PFSK-1 (cell line): ENCODE measurements at regions not wholly inside any gene's neighbourhood (a gene's known extent, or its start where the extent isn't known, plus 50 kb on each side); places are given as distances from the start of the nearest gene placed in this dataset.

Experiments used
- FOXP2 ChIP-seq: optimal IDR thresholded peaks from 2 replicates; pipeline ENCODE3; 2011; ENCODE audit warnings: borderline replicate concordance, control low read depth, inconsistent platforms; ENCODE audit not compliant: insufficient read depth; ENCODE audit errors: extremely low read length, extremely low read depth
- POLR2AphosphoS5 ChIP-seq: IDR thresholded peaks from 2 replicates; pipeline ENCODE4 v1.6.1; 2012; ENCODE audit warnings: low read depth, mild to moderate bottlenecking, control low read depth, low read length, moderate library complexity
- SIN3A ChIP-seq: IDR thresholded peaks from 2 replicates; pipeline ENCODE4 v1.6.1; 2012; ENCODE audit warnings: mild to moderate bottlenecking, low read length, moderate library complexity, borderline replicate concordance; ENCODE audit not compliant: insufficient read depth
- TAF1 ChIP-seq: IDR thresholded peaks from 2 replicates; pipeline ENCODE4 v1.6.1; 2012; ENCODE audit warnings: low read length, control low read depth, borderline replicate concordance; ENCODE audit not compliant: insufficient read depth
- TF ChIP-seq, protein P1 (sequence below), 2 experiments: IDR thresholded peaks; 2 replicates each; pipeline versions ENCODE4 v1.6.1 to v1.8.0; 2011 to 2012; ENCODE audit warnings: low read depth in 2 of 2, low read length in 2 of 2, control low read depth in 1 of 2, inconsistent platforms in 1 of 2, mild to moderate bottlenecking in 1 of 2, moderate library complexity in 1 of 2; ENCODE audit not compliant: insufficient read depth in 1 of 2

DNA sequence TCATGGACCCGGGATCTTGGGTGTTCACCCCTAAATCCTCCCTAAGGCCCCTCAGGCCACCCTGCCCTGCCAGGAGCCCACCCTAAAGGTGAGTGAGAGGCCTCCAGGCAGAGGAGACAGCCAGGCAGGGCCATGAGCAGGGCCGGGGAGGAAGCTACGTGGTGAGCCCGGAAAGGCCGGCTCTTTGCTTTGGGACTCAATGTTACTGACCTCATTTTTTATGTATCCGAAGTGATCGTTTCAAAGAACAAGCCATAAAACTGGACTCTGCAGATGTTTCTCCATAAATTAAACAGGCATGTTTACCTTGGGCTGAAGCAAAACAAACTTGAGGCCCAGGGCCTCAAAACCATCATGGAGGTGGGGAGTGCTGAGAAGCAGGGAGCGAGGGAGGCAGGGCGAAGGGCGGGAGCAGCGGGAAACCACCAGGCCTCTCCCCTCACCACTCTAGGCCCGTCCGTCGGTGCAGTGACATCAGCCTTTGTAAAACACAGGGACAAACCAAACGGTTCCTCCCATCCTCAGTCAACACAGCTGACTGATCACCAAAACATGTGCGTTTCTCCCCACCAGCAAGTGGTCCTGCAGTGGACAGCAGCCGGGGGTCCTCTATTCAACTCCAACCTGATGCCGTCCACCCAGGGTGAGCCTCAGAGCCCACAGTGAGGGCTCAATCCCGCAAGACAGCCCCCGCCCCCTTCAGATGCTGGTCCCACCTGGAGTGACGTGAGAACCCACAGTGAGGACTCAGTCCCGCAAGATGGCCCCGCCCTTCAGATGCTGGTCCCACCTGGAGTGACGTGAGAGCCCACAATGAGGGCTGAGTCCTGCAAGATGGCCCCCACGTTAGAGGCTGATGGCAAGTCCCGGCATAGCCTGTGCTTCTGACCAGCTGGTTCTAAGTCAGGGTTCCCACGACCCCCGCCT lies 102.9 kb upstream of the LRPAP1 start:
- TF ChIP-seq, protein P1, sequence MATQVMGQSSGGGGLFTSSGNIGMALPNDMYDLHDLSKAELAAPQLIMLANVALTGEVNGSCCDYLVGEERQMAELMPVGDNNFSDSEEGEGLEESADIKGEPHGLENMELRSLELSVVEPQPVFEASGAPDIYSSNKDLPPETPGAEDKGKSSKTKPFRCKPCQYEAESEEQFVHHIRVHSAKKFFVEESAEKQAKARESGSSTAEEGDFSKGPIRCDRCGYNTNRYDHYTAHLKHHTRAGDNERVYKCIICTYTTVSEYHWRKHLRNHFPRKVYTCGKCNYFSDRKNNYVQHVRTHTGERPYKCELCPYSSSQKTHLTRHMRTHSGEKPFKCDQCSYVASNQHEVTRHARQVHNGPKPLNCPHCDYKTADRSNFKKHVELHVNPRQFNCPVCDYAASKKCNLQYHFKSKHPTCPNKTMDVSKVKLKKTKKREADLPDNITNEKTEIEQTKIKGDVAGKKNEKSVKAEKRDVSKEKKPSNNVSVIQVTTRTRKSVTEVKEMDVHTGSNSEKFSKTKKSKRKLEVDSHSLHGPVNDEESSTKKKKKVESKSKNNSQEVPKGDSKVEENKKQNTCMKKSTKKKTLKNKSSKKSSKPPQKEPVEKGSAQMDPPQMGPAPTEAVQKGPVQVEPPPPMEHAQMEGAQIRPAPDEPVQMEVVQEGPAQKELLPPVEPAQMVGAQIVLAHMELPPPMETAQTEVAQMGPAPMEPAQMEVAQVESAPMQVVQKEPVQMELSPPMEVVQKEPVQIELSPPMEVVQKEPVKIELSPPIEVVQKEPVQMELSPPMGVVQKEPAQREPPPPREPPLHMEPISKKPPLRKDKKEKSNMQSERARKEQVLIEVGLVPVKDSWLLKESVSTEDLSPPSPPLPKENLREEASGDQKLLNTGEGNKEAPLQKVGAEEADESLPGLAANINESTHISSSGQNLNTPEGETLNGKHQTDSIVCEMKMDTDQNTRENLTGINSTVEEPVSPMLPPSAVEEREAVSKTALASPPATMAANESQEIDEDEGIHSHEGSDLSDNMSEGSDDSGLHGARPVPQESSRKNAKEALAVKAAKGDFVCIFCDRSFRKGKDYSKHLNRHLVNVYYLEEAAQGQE (IDR thresholded peaks at IDR 0.05; ENCODE audit: insufficient read depth in 1 of 2, low read depth in 2 of 2, low read length in 2 of 2), result no peak
- TF ChIP-seq TAF1, result no peak
- no peak for TF ChIP-seq FOXP2
- no peak for TF ChIP-seq POLR2AphosphoS5
- TF ChIP-seq SIN3A, result no peak

DNA sequence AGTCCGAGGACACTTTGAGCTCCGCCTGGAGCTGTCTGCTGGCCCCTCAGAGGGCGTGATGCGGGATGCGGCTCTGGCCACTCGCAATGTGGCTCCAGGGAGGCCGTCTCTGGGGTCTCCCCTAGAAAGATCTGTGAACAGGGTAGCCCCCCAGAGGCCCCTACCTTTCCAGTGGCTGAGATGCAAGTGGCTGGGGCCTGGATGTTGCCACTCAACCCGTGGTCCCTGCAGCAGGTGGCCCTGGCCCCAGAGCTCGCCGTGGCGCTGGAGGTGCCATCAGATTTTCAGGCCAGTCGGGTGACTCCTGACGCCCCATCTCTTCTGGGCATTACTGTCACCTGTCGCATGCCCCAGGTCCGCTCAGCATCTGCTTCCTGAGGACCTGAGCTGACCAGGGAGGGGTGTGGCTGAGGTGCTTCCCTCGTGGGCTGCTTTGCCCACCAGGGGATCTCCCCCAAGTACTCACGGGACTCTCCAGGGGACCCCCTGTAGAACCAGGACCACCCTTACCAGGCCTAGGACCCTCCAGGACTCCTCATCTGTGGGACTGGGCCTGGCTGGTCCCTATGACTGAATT lies 102.1 kb upstream of the LRPAP1 start:
- TF ChIP-seq, protein P1 (IDR thresholded peaks at IDR 0.05; ENCODE audit: insufficient read depth in 1 of 2, low read depth in 2 of 2, low read length in 2 of 2), result no peak
- TF ChIP-seq SIN3A, result no peak
- TF ChIP-seq POLR2AphosphoS5, result no peak
- no peak for TF ChIP-seq FOXP2
- TF ChIP-seq TAF1, result no peak

DNA sequence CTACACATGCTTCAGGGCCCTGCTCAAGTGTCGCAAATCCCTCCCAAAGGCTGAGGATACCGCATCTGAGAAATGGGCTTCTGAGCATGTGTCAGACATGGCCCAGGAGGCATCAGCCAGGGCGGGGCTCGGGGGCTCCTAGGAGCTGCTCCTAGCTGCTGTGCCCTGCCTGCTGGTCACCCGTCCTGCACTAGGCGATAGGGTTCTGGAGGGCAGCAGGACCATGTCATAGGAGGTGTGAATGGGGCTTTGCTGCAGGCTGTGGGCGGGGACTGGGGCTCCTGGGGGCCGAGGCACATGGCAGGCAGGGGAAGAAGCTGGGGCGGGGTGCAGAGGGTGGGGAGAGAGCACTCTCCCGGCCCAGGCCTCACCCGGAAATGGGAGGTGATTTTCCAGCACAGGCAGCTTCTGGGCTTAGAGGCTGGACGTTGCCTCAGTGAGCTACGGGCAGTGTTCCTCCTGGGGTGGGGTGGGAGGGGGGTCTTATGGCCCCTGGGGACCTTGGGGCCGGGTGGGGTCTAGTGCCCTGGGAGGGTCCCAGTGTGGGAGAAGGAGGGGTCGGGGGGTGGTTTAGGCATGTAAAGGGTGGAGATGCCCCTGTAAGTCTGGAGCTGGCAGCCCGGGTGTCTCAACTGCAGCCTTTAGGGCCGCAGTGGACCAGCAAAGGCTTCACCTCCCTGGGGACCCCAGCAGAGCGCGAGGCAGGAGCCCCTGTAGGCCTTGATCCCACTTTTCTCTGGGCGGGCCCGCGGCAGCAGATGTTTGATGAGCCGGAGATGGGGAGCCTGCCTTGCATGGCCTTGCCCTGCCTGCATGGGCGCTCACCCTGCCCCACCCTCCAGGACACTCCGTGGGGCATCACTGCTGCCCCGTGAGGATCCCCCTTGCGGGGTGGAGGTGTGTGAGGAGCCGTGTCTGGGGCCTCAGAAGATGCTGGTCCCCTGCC lies 98.6 kb upstream of the LRPAP1 start:
- TF ChIP-seq TAF1 (no peak), POLR2AphosphoS5 (no peak), FOXP2 (no peak), SIN3A (no peak)
- TF ChIP-seq, protein P1 (IDR thresholded peaks at IDR 0.05; ENCODE audit: insufficient read depth in 1 of 2, low read depth in 2 of 2, low read length in 2 of 2), result no peak

DNA sequence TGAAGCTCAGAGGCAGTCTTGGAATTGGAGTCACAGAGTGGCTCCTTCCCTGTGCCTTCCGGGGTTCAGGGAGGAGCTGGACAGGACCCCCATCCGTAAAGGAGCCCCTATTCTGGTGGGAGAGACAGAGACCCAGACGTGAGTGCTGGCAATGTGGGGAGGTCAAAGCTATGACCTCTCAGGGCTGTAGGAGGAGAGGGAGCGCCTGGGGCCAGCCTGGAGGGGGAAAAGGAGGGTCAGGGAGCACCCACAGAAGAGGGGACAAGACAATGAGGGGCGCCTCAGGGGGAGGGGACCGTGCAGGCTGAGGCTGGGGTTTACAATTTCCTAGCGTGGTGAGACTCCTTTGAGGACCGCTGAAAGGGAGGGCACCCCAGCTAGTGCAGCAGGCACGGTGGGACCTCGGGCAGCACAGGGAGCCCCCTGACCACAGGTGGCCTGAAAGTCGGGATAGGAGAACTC lies 97.9 kb upstream of the LRPAP1 start:
- TF ChIP-seq, protein P1 (IDR thresholded peaks at IDR 0.05; ENCODE audit: insufficient read depth in 1 of 2, low read depth in 2 of 2, low read length in 2 of 2), result no peak
- TF ChIP-seq POLR2AphosphoS5 (no peak), SIN3A (no peak), TAF1 (no peak), FOXP2 (no peak)
